A673 (cell line): ENCODE measurements at regions not wholly inside any gene's neighbourhood (a gene's known extent, or its start where the extent isn't known, plus 50 kb on each side); places are given as distances from the start of the nearest gene placed in this dataset.

ENCODE experiments used
- BruUV-seq: library from RNA; stranded (reverse); fragments of 400-500 nt; replicated peaks from 2 replicates; lab custom pipeline; 2021; lab: Mats Ljungman, UMichigan
- CTCF ChIA-PET: fragments of 300-600 bp; sonication (Branson Sonifier 250); formaldehyde crosslinking; loops from one replicate; lab custom pipeline; 2022; ENCODE audit warnings: antibody characterized with exemption; lab: Charles Lee
- POLR2A ChIA-PET: fragments of 300-600 bp; sonication (Branson Sonifier 250); formaldehyde crosslinking; loops from one replicate; lab custom pipeline; 2022; ENCODE audit warnings: antibody characterized with exemption; ENCODE audit not compliant: low non-redundant PET; lab: Charles Lee
- DNase-seq: peaks from one replicate; pipeline ENCODE4 v3.0.0-alpha.2; 2015; ENCODE audit warnings: low spot score
- H3K27ac ChIP-seq: fragments of 200-600 bp; sonication (generic); 2 replicates; pipeline ENCODE4 v1.5.1; 2016; ENCODE audit warnings: mixed run types, low read depth, mild to moderate bottlenecking, mixed read lengths, antibody characterized with exemption, low read length; ENCODE audit not compliant: poor library complexity, severe bottlenecking
- H3K27me3 ChIP-seq: fragments of 200-600 bp; sonication (generic); replicated peaks from 2 replicates; pipeline ENCODE4 v1.6.1; 2017; ENCODE audit warnings: mixed run types, low read depth, mild to moderate bottlenecking, mixed read lengths, antibody characterized with exemption, low read length; ENCODE audit not compliant: insufficient read depth, poor library complexity
- H3K36me3 ChIP-seq: fragments of 200-600 bp; sonication (generic); 2 replicates; pipeline ENCODE4 v1.6.1; 2016; ENCODE audit warnings: mixed run types, mild to moderate bottlenecking, mixed read lengths, antibody characterized with exemption, low read length; ENCODE audit not compliant: insufficient read depth, poor library complexity, severe bottlenecking
- H3K4me1 ChIP-seq: fragments of 200-600 bp; sonication (generic); 2 replicates; pipeline ENCODE4 v1.6.1; 2017; ENCODE audit warnings: mixed run types, mild to moderate bottlenecking, mixed read lengths, antibody characterized with exemption, low read length; ENCODE audit not compliant: insufficient read depth, poor library complexity, severe bottlenecking
- H3K4me3 ChIP-seq: fragments of 200-600 bp; sonication (generic); 2 replicates; pipeline ENCODE4 v1.5.1; 2016; ENCODE audit warnings: low read depth, mixed run types, mild to moderate bottlenecking, mixed read lengths, low read length; ENCODE audit not compliant: poor library complexity, severe bottlenecking
- H3K9me3 ChIP-seq: fragments of 200-600 bp; sonication (generic); 2 replicates; pipeline ENCODE4 v1.6.1; 2016; ENCODE audit warnings: mixed run types, low read depth, mild to moderate bottlenecking, mixed read lengths, antibody characterized with exemption, low read length; ENCODE audit not compliant: poor library complexity, severe bottlenecking
- CTCF ChIP-seq: fragments of 300-800, 200-600 bp; sonication (generic); conservative IDR thresholded peaks from 2 replicates; pipeline ENCODE4 v1.5.1; 2017; ENCODE audit warnings: low read depth, mild to moderate bottlenecking, antibody characterized with exemption, low read length, moderate library complexity, mixed read lengths
- EZH2 ChIP-seq: fragments of 200-600 bp; sonication (generic); IDR thresholded peaks from 2 replicates; pipeline ENCODE4 v1.6.1; 2017; ENCODE audit warnings: borderline replicate concordance, low read depth, mild to moderate bottlenecking, mixed read lengths, antibody characterized with exemption, low read length; ENCODE audit not compliant: poor library complexity, severe bottlenecking
- intact Hi-C: fragments of 100-400 bp; cut with micrococcal nuclease; formaldehyde crosslinking; loops from one replicate; pipeline ENCODE4 v1.10.0; 2022; ENCODE audit not compliant: unreplicated experiment

GRCh38 chr6:108763931-108764579 is 84.2 kb upstream of the ARMC2 start:
- no TSS peak for BruUV-seq
- no peaks in the 10 kb centered on the region for H3K27me3 ChIP-seq
- H3K4me3 ChIP-seq = no peak overlapping the region
- TF ChIP-seq EZH2 (no peak), CTCF (no peak)
- H3K27ac ChIP-seq = no peak overlapping the region
- no peaks in the 10 kb centered on the region for H3K9me3 ChIP-seq
- CTCF ChIA-PET = no interaction called here
- POLR2A ChIA-PET = no interaction called here
- DNase-seq = no peak
- H3K36me3 ChIP-seq = no peaks in the 10 kb centered on the region
- no peaks in the 10 kb centered on the region for H3K4me1 ChIP-seq
- intact Hi-C loops = no loop called here

- Histone ChIP-seq H3K27ac (no peak overlapping the region), H3K36me3 (no peaks in the 10 kb centered on the region), H3K4me1 (no peaks in the 10 kb centered on the region), H3K4me3 (no peak overlapping the region), H3K9me3 (no peaks in the 10 kb centered on the region), H3K27me3 (no peaks in the 10 kb centered on the region)
- BruUV-seq = no TSS peak
- intact Hi-C loops = no loop called here
- DNase-seq = no peak
- ChIA-PET POLR2A (no interaction called here), CTCF (no interaction called here)
- TF ChIP-seq CTCF (no peak), EZH2 (no peak)
Measured at GRCh38 chr6:108764580-108764950, 83.7 kb upstream of the ARMC2 start.

GRCh38 chr6:108765495-108765894 is 82.7 kb upstream of the ARMC2 start:
- no peaks in the 10 kb centered on the region for H3K36me3 ChIP-seq
- ChIA-PET CTCF (no interaction called here), POLR2A (no interaction called here)
- no peaks in the 10 kb centered on the region for H3K27me3 ChIP-seq
- TF ChIP-seq EZH2 = no peak
- no peak for TF ChIP-seq CTCF
- H3K4me3 ChIP-seq = no peak overlapping the region
- H3K9me3 ChIP-seq = no peaks in the 10 kb centered on the region
- DNase-seq = no peak
- intact Hi-C loops = no loop called here
- H3K27ac ChIP-seq = no peak overlapping the region
- no TSS peak for BruUV-seq
- H3K4me1 ChIP-seq = no peaks in the 10 kb centered on the region
